Lower leg skin (tissue), 3 donors: ENCODE measurements at regions not wholly inside any gene's neighbourhood (a gene's known extent, or its start where the extent isn't known, plus 50 kb on each side); places are given as distances from the start of the nearest gene placed in this dataset.
"Not testable (repeated sequence)": the region's sequence is repeated elsewhere in the genome, so short reads cannot be mapped to it uniquely, and the experiment has no call there.

Experiments
- CTCF ChIP-seq, 3 donors: fragments of 450-650 bp; IDR thresholded peaks; one replicate each; pipeline ENCODE4 v1.5.1; 2016; ENCODE audit warnings: antibody characterized with exemption in 3 of 3, mild to moderate bottlenecking in 3 of 3, moderate library complexity in 2 of 3
- POLR2A ChIP-seq, 2 donors: fragments of 450-650 bp; IDR thresholded peaks; one replicate each; pipeline ENCODE4 v1.6.1; 2016 to 2017; ENCODE audit warnings: antibody characterized with exemption in 2 of 2, mild to moderate bottlenecking in 1 of 2, moderate library complexity in 1 of 2

DNA sequence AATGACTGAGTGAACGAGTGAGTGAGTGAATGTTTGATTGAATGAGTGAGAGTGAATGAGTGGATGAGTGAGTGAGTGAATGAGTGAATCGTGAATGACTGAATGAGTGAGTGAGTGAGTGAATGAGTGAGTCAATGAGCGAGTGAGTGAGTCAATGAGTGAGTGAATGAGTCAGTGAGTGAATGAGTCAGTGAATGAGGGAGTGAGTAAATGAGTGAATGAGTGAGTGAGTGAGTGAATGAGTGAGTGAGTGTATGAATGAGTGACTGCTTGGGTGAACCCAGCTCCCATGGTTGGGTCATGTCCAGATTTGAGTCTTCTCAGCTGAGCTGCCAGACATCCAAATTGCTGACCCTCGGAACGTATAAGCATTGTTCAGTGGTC, 135.2 kb upstream of the ZNF469 start:
- not testable (repeated sequence) for TF ChIP-seq CTCF, POLR2A (IDR thresholded peaks at IDR 0.05)
